ENCODE measurements at regions not wholly inside any gene's neighbourhood (a gene's known extent, or its start where the extent isn't known, plus 50 kb on each side); places are given as distances from the start of the nearest gene placed in this dataset.

DNA sequence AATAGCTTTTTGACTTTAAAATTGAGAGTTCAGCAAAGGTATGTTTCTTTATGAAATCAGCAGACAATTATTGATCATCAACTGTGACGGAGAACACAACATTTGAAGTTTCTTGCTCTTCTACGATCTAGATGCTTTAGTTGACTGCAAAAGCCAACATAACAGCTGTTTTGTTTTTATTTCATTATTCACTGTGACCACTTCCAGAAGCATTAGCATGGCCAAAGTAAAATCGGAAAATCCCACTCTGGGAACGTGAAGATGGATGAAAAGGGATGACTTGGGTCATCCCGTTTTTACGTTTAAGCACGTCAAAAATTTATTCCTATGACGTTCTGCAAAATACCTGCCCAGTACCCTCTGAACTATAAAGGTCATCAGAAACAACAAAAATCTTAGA is 833.0 kb upstream of the ADAMTS5 start:
- TF ChIP-seq, protein P1, sequence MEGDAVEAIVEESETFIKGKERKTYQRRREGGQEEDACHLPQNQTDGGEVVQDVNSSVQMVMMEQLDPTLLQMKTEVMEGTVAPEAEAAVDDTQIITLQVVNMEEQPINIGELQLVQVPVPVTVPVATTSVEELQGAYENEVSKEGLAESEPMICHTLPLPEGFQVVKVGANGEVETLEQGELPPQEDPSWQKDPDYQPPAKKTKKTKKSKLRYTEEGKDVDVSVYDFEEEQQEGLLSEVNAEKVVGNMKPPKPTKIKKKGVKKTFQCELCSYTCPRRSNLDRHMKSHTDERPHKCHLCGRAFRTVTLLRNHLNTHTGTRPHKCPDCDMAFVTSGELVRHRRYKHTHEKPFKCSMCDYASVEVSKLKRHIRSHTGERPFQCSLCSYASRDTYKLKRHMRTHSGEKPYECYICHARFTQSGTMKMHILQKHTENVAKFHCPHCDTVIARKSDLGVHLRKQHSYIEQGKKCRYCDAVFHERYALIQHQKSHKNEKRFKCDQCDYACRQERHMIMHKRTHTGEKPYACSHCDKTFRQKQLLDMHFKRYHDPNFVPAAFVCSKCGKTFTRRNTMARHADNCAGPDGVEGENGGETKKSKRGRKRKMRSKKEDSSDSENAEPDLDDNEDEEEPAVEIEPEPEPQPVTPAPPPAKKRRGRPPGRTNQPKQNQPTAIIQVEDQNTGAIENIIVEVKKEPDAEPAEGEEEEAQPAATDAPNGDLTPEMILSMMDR (IDR thresholded peaks at IDR 0.05; ENCODE audit: insufficient read depth, low read depth, low read length): no peak
- TF ChIP-seq EZH2 (IDR thresholded peaks at IDR 0.05; ENCODE audit: insufficient read depth, low read length): no peak
